GM19035 (cell line): ENCODE measurements at regions not wholly inside any gene's neighbourhood (a gene's known extent, or its start where the extent isn't known, plus 50 kb on each side); places are given as distances from the start of the nearest gene placed in this dataset.
"Not testable (repeated sequence)": the region's sequence is repeated elsewhere in the genome, so short reads cannot be mapped to it uniquely, and the experiment has no call there.

Source experiments
- ATAC-seq: cut with Tn5 transposase; IDR thresholded peaks from one replicate; pipeline ENCODE4 v1.9.1; 2021; ENCODE audit not compliant: unreplicated experiment

DNA sequence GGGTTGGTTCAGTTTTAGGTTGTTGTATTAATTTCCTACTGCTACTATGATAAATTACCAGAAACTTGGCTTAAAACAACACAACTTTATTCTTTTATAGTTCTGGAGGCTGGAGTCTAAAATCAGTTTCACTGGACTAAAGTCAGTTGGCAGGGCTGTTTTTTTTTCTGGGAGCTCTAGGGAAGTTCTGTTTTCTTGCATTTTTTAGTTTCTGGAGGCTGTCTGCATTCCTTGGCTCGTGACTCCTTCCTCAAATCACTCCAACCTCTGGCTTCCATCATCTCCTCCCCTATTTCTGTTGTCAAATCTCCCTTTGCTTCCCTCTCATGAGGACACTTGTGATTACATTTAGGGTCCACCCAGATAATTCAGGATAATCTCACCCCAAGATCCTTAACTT, 51.3 kb upstream of the SUB1 start:
- ATAC-seq: no peak

DNA sequence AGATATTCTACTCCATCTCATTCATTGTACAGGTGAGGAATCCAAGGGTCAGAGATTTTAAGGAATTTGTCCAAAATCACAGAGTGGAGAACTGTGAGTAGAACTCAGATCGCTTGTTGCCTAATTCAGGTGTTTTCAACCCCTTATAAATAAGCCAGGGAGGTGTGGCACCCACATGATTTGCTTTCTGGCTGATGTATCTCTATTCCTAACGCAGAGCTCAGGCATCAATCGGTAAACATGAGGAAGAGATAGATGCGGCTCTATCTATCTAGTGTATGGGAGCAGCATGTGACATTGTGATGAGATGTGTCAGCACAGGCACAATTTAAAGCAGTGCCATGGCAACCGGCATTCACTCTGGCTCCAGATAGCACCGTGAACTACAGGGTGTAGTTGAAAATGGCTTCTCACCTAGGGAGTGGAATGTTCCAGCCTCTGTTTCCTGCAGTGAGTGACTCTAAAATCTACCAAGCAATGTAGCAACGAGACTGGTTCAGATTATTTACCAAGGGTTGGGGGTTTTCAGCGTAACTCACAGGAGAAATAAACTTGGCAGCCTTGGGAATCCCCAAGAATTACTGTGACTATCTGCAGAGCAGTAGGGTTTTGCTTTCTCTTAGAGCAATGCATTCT, 53.4 kb upstream of the SUB1 start:
- peak; percentile 61 for ATAC-seq

DNA sequence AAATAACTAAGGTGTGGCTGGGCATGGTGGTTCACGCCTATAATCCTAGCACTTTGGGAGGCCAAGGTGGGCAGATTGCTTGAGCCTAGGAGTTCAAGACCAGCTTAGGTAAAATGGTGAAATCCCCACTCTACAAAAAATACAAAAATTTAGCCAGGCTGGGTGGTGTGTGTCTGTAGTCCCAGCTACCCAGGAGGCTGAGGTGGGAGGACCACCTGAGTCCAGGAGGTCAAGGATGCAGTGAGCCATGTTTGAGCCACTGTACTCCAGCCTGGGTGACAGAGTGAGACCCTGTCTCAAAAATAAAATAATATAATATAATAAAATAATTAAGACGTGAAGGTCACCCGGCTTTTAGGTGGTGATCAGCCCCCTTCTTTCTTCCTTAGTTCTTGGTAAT, 58.0 kb upstream of the SUB1 start:
- not testable (repeated sequence) for ATAC-seq

DNA sequence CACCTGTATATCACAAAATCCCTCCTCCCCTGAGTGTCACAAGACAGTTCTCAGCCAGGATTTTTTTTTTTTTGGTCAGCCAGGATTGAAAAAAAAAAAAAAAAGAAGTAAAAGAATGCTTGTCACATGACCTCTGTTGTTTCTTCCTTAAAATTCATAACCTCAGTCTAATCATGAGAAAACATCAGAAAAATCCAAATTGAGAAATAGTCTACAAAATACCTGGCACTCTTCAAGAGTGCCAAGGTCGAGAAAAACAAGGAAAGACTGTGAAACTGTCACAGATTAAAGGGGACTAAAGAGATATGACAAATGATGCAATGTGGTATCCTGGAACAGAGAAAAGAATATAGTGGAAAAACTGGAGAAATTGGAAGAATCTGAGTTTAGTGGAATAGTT, 58.5 kb upstream of the SUB1 start:
- no peak for ATAC-seq

DNA sequence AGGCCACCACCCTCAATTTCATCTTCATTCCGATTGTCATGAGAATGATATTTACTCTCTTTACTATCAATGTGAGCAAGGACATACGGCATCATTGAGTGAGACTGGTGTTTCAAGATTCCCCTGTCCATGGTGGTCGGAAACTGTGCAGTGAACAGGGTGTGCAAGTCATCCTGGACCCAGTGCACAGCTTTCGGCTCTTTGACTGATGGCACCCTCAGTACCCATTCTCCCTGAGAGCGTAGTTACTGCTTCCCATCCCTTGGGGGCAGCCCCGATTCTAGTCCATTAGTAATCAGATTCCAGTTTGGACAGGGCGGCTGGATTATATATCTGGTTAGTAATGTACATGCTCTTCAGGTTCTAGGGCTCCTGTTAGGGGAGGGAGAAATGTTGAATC, 61.7 kb upstream of the SUB1 start:
- no peak for ATAC-seq

DNA sequence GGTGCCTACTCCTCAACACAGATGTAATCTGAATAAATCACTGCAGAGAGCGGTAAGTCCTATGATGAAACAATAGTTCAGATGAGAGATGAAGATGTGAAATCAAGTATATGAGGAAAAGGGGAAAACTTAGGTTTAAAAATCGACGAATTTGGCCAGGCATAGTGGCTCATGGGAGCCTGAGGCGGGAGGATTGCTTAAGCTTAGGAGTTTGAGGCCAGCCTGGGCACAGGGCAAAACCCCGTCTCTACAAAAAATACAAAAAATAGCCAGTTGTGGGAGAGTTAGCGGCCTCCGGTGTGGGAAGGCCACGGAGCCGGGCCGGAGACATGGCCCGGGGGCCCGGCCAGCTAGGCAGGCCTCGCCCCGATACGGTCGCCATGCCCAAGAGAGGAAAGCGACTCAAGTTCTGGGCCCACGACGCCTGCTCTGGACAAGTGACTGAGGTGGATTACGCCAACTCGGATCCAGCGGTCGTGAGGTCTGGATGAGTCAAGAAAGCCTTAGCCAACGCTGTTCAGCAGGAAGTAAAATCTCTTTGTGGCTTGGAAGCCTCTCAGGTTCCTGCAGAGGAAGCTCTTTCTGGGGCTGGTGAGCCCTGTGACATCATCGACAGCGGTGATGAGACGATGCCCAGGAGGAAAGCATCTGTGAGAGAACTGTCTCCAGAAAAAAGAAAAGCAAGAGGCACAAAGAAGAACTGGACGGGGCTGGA, 62.8 kb upstream of the SUB1 start:
- ATAC-seq: no peak

DNA sequence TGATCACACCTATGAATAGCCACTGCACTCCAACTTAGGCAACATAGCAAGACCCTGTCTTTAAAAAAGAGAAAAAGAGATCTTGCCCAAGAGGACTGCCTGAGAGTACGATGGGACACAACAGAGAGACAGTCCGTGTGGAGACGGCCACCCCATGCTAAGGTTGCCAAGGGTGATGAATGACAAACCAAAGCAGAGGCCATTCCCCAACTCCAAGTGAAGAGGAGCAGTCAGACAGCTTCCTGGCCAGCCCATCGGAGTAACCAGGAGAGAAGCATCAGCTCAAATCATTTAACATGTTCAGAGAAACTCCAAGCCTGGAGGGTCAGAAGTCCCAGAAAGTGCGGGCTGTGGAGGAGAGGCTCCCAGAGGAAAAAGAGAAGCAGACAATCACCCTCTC, 63.9 kb upstream of the SUB1 start:
- no peak for ATAC-seq

DNA sequence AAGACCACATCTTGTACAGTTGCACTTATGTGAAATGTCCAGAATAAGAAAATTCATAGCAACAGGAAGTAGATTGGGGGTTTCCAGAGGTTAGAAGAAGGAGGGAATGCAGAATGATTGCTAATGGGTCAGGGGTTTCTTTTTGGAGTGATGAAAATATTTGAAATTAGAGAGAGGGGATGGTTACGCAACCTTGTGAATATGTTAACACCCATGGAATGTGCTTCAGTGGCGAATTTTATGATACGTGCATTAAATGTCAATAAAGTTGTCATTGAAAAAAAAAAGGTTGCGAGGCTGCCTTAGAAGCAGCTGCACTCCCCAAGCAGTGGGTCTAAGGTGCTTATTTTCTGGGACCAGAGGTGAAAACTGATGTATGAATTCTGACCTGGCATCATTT, 64.4 kb upstream of the SUB1 start:
- no peak for ATAC-seq

DNA sequence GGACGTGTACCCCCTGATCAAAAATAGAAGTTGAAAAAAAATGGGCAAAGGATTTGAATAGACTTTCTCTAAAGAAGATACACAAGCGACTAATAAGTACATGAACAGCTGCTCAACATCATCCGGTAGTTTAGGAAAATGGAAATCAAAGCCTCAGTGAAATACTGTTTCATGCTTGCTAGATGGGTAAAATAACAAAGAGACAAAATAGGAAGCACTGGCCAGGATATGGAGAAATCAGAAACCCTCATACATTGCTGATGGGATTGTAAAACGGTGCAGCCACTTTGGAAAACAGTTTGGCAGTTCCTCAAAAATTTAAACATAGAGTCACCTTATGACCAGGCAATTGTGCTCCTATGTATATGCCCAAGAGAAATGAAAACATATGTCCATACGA, 65.0 kb upstream of the SUB1 start:
- no peak for ATAC-seq

DNA sequence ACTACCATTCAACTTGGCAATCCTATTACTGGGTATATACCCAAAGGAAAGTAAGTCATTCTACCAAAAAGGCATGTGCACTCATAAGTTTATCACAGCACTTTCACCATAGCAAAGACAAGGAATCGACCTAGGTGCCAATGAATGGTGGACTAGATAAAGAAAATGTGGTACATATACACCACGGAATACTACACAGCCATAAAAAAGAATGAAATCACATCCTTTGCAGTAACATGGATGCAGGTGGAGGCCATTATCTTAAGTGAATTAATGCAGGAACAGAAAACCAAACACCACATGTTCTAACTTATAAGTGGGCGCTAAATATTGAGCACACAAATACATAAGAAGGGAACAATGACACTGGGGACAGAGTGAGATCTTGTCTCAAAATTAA, 65.8 kb upstream of the SUB1 start:
- ATAC-seq: no peak

DNA sequence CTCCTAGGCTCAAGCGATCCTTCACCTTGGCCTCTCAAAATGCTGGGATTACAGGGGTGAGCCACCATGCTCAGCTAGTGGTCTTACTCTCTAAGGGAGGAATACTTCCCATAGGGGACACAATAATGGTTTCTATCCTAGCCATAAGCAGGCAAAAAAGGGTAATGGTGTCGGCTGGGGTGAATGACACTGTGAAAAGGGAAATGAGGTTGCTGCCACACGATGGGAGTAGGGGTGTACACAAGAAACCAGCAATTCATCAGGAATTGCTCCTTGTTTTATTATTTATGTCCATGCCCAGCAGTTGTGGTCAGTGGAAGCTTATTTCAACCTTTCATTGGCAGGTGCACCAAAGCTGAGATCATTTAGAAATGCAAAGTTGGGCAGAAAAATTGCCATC, 70.3 kb upstream of the ZFR start:
- ATAC-seq: no peak

DNA sequence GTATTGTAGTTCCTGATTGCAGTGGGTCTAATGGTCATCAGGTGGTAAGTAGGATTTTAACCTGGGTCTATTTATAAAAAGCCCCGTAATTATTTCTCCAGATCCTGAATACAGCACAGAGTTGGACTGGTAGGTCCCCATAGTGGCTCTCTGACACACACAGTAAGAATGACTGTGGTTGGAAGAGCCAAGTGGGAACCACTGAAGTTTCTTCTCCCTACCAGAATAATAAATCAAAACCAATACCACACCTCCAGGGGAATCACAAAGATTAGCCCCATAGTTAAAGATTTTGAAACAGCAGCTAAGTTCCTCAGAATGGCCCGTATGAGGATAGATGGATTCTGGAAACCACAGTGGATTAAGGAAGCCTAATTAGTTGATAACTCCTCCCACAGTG, 68.4 kb upstream of the ZFR start:
- ATAC-seq: no peak

DNA sequence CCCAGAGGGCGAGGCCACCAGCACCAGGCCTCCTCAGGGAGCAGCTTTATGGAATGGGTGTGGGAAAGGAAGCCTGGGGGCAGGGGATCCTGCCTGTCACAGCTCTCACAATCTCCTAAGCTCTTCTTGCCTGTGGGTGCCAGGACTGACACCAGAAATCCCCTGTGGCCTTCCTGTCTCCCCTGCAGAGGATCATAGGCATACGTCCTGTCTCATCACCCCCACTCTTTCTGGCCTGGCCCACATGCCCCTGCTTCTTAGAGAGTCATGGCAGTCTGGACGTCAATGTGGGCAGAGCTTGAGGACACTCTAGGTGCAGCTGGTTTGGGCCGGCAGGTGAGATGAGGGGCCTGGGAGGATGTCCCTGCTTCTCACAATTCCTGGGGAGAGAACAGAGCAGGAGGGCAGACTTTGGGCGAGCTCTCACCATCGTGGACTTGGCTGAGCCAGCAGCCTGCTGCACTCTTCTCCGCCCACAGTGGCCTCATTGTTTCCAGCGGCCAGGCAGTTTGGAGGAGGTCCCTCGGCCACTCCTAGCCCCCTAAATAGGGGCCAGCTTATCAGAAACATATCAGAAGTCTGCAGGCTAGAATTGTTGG, 67.3 kb upstream of the ZFR start:
- ATAC-seq: no peak

DNA sequence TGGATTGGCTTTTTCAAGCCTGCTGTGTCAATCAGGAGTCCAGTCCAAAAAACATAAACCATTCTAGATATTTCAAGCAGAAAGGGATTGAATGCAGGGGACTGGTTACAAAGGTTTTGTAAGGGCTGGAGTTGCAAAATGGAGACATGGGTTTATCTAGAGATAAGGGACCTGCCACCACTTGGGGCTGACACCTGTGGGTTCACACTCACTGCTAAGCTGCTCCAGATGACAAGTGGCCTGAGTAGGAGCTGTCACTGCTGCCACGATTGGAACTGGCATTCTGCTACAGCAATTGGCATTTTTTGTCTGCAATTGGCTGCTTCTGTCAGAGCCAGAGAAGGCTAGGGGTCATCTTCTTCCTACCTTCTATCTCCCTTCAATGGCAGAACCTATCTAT, 66.3 kb upstream of the ZFR start:
- ATAC-seq: no peak

DNA sequence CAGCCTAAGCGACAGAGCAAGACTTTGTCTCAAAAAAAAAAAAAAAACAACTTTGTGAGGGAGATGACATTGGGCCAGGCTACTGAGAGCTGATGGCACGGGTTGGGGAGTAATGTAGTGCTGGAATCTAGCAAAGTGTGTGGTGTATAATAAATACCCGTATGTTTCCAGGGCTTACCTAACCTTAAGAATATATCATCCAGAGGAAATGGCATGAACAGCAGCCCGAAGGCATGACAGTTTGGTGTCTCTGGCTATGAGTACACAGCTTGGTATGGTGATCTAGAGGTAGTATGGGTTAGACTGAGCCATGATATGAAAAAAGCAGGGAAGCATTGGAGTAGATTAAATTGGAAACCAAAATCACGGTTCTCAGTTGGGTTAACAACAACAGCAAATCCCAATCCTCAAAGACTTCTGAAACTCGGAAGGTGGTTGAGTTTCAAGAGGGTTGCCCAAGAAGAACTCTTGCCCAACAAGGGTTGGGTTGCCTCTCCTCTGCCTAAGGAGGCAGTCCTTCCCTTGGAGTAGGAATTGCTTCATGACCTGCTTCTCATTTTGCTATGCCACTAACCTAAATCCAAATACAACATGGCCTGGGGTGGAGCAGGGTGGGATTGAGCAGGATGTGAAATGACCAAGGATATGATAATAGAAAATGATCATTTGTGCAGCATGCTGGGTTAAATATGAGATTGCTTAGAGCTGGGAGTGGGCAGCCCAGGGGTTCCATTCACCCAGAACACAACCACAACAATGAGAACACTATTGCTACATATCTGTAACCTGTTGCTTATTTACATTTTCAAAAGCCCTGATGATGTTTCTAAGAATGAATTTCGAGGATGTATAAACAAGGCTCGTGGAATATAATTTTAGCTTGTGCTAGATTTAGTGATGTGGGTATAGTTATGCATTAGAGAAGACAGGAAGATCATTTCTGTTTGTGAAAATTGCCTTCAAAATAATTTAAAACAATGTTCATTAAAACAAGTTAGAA, 64.6 kb upstream of the ZFR start:
- no peak for ATAC-seq

DNA sequence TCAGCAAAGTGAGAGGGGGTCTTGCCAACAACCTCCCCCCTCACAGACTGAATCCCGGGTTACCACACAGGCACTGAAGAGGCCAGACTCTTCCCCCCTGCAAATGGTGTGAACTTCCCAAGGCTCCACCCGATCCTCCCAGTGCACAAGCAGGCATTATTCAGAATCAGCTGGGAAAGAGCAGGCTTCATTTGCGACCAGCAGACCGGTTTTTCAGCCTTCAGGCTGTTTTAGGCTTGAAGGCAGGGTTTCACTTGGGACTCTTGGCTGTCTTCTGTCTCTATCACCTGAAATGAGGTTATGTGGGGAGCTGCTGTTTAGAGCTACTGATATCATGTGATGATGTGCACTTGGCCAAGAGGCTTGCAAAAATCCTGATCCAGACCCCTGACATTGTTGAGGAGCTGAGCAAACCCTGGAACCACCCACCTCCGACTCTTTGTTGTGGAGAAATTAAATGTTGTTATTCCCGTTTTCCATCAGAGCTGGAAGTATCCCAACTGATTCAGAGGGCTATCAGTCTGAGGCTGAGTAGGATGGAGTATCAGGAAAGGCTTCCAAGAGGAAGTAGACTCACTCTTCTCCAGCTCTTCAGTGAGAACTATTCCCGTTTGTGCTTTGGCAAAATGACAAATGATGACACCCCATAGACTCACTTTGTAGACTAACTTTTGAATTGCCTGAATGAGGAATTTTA, 63.3 kb upstream of the ZFR start:
- no peak for ATAC-seq

DNA sequence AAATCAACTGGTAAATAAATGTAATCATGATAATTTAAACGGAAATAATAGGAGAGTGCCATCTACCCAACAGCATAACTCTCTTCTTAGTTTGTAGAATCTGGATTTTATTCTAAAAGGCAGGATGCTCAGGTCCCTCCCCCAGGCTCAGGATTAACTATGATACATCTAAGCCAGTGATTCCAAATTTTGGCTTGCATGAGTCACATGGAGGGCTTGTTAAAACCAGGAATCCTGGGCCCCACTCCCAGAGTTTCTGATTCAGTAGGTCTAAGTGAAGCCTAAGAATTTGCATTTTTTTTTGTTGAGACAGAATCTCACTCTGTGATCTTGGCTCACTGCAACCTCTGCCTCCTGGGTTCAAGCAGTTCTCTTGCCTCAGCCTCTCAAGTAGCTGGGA, 62.3 kb upstream of the ZFR start:
- no peak for ATAC-seq

DNA sequence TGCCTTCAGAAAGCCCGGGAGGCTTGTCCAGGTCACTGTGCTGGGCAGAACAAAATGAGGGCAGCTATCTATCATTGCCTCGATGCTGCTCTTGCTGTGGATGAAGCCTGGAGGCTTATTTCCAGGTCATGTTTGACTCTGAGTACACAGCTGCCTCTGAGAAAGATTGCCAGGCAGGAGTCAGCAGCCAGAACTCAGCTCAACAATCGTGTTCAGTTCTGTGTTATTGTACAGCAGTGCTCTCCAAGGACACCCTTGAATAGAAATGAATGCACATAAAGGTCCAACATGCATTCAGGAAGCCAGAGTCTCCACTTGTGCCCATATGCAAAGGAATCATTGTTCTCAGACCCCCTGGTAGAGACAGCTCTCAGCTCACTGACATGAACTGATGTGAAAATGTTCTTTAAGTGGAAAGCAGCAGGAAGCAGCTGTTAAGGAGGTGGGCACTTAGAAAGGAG, 61.7 kb upstream of the ZFR start:
- ATAC-seq: no peak

DNA sequence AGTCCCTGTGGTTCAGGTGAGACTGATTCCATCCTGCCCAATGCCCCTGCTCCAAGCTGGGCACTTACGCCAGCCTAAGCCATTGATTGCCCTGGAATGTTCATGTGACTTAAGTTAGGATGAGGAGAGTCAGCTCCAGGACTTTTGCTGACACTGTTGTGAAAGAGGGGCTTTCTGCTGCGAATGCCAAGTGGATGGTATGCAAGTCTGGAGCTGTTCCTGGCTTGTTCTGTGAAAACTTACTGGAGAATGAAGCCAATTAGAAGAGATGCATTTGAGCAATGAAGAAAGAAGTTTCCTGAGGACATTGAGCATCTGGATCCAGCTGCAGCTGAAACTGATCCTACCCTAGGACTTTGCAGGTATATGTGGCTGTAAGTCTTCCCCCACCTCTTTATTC, 61.2 kb upstream of the ZFR start:
- no peak for ATAC-seq

DNA sequence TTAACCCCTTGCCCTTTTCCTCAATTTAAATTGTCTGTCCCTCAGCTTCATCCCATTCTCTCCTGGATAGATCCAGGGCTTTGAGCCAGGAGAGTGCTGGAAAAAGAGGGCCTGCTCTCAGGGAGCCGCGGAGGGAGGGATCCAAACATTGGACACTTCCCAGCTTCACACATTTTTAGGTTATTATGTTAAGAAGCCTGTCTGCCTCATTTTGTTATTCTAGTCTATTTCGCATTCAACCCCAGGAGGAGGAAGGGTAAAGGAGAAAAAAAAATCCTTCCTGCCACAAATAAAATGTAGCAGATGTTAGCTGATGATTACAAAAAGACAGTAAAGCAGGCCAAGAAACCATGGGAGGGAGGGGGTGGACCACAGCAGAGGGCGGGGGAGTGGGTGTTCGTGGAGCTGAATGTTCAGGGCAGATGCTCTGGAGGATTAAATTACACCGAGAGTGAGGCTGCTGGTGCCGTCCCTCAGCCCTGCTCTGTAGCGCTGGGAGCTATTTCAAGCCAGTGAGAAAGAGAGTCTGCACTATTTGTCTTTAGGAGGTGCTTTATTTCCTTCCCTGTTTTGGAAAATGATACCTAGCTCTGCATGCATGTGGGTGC, 60.6 kb upstream of the ZFR start:
- no peak for ATAC-seq
